AG20443 (cell line): ENCODE measurements at regions not wholly inside any gene's neighbourhood (a gene's known extent, or its start where the extent isn't known, plus 50 kb on each side); places are given as distances from the start of the nearest gene placed in this dataset.

Source experiments
- DNase-seq: peaks from one replicate; pipeline ENCODE4 v3.0.0; 2012; ENCODE audit warnings: low spot score, mixed read lengths

- DNase-seq, result no peak
Measured at GRCh38 chrX:39289827-39290226, 488.6 kb downstream of the MID1IP1 start.

GRCh38 chrX:39293203-39293602 lies 491.9 kb downstream of the MID1IP1 start:
- no peak for DNase-seq

GRCh38 chrX:39296472-39296871 lies 495.2 kb downstream of the MID1IP1 start:
- no peak for DNase-seq

DNA sequence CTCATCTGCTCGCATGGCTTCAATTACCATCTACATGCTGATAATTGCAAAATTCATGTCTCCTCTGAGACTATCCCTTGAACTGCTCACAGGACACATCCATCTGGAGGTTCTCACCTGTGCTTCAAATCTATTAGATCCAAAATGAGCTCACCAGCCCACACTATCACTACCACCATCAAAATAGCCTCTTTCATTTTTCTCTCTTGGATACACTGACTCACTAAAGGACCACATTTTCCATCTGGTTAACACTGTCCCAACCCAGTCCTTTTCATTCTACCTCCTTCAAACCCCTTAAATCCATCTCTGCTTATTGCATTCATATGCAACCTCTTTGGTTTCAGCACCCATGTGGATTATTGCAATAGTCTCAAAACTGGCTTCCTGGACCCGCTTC lies 497.6 kb downstream of the MID1IP1 start:
- DNase-seq, result no peak

DNA sequence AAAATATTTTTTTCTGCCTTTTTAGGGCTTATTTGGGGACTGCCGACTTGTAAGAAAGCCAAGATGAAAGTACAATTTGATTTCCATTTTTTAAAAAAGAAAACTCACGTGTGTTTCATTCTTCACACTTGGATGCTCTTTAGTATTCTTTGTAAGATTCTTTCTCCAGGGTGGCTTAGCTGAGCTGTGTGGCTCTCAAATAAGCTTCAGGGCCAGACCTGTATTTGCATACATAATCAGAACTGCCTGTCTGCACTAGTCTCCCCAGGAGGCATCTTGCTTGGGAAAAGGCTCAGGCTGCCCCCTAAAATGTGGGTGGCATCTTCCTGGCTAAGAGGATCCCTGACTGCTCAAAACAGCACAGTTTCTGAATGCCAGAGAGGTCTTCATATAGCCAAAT lies 498.4 kb downstream of the MID1IP1 start:
- no peak for DNase-seq

DNA sequence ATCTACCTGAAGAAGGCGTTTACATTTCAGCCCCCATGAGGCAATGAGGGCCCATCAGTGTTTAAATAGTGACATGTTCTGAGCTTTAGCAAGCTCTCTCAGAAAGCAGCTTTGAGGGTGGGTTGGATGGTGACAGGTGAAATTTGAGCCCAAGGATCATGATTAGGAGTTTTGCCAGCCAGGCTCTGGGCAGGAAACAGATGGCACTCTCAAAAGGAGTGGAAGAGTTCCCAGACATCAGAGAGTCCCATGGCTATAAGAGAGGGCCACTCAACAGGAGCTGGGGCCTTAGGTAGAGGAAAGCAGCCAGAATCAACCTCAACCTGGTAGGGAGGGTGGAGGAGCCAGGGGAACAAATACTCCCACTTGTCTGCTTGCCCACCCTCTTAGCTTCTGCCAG lies 499.8 kb downstream of the MID1IP1 start:
- no peak for DNase-seq

- DNase-seq, result no peak
Measured at GRCh38 chrX:39302838-39303237, 501.6 kb downstream of the MID1IP1 start.

DNA sequence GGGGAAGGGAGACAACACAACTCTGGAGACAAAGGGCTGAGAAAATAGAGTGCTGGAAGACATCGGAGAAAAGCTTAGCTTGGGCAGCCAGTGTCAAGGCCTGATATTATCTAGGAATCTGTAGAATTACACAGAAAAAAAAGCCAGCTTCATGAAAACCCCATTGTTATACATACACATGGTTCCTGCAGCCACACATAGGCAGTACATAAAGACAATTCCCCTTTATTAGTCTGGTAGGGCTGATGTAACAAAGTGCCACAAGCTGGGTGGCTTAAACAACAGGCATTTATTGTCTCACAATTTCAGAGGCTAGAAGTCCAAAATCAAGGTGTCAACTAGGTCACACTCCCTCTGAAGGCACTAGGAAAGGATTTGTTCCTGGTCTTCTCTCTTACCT lies 503.5 kb downstream of the MID1IP1 start:
- DNase-seq, result no peak

- DNase-seq, result no peak
Measured at GRCh38 chrX:39307488-39307887, 506.2 kb downstream of the MID1IP1 start.

- no peak for DNase-seq
Measured at GRCh38 chrX:39308126-39308525, 506.9 kb downstream of the MID1IP1 start.

DNA sequence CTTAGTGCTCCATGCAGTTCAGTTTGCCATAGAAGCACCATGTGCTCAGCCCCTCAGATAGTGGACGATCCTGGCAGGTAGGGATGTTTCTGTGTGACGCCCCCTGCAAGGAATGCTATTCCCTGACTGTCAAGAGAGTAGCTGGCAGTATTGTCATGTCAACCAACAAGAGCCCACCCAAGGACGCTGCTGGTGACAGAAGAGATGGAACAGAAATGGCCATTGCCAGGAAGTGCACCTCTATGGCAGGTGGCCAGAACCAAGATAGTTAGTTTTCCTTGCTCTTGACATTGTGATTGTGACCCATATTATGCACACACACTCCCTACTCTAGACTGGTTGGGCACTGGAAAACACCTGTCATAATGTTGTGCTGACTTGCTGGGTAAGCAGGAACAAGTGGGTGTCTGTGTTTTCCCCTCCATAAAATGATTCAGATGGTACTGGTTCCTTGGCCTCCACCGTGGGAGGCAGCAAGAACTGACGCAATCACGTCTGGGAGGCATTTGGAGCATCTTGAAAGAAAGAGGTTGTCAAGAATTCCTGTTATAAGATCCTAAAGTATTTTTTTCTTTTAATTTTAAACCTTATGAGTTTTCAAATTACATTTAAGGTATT lies 507.9 kb downstream of the MID1IP1 start:
- DNase-seq, result no peak

DNA sequence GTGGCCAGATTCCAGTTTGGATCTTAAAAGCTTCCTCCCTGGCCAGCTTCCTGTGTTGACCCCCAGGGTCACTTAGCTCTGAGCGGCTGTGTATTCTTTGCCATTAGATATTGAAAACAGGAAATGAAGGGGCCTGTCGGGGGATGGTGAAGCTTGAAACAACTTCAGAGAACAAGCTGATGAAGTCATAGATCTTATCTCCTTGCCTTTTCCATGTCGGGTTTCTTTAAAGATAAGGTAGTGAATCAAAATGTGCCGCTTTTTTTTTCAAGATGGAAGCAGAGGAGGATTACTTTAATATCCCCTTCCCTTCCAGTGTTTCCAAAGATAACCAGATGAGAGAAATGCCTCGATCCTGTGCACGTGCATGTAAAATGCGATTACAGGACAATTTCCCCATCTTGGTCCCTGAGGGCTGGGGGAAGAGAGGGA lies 508.5 kb downstream of the MID1IP1 start:
- DNase-seq, result no peak

GRCh38 chrX:39310891-39311290 lies 509.6 kb downstream of the MID1IP1 start:
- DNase-seq, result no peak

GRCh38 chrX:39311646-39312045 lies 510.4 kb downstream of the MID1IP1 start:
- no peak for DNase-seq

GRCh38 chrX:39313146-39313545 lies 511.9 kb downstream of the MID1IP1 start:
- DNase-seq, result no peak

- no peak for DNase-seq
Measured at GRCh38 chrX:39318506-39319343, 517.5 kb downstream of the MID1IP1 start.

GRCh38 chrX:39320165-39320564 lies 518.9 kb downstream of the MID1IP1 start:
- no peak for DNase-seq

- DNase-seq, result no peak
Measured at GRCh38 chrX:39322496-39322895, 521.2 kb downstream of the MID1IP1 start.

DNA sequence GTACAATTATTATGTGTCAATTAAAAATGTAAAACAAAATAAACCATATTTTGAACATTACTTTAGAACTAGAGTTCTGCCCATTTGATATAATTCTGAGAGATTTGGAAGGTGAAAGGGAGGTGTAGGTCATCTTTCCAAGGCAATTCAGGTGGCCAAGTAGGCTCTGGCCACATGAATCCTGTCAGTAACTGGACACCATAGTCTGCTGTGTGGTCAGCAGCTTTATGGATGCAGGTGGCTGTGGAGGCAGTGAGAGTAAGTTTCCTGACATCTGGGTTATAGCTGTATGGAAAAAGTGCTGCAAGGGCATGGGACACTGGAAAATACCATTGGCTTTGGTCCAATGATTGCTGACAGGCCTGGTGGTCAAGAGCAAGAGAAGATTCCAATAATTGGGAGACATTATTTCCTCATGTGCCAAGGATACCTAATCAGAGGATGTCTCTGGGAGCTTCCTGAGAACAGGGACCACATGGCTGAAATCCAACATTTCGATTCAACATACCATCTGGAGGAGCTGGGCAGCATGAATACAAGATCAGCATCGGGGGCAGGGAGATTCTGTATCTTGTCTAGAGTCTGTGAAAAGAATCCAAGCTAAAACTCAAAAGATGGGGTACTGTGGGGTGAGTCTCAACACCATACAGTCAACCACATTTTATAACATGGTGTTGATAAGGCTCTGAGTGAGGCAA lies 523.1 kb downstream of the MID1IP1 start:
- no peak for DNase-seq

DNA sequence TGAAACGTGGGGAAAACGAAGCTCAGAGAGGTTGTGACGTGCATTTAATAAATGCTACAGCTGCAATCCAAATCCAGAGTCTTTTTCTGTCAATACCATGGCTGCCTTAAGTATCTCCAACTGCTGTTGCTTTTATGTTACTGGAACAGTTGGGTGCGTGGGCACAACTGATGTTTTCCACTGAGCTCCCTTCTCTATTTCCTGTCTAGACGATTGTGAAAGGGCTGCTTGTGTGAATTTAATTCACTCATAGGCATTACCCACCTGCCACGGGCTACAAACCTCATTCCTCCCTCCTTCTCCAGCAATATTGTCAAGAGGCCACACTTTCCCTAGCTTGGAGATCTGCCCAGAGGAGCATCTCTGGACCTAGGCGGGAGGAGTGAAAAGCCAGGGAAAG lies 526.0 kb downstream of the MID1IP1 start:
- no peak for DNase-seq

- DNase-seq, result no peak
Measured at GRCh38 chrX:39327705-39328104, 526.4 kb downstream of the MID1IP1 start.

DNA sequence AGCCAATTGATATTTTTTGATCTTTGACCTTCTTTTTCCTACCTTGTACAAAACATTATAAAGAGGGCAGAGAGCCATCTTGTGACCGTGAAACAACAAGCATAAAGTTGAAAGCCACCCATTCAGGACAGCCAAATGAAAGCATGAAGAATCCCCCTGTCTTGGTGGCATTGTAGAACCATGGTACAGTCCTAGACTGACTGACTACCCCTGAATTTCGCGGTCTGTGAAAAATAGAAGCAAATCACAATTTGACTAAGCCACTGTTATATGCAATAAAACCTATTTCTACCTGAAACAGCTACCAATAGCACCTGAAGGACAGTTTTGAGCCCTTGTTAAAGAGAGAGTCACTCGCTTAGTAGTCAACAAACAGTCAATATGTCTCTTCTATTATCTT lies 527.4 kb downstream of the MID1IP1 start:
- DNase-seq, result no peak

- DNase-seq, result no peak
Measured at GRCh38 chrX:39331082-39331704, 529.9 kb downstream of the MID1IP1 start.
